Neural progenitor cell (in vitro differentiated cells): ENCODE measurements at regions not wholly inside any gene's neighbourhood (a gene's known extent, or its start where the extent isn't known, plus 50 kb on each side); places are given as distances from the start of the nearest gene placed in this dataset.
"Not testable (repeated sequence)": the region's sequence is repeated elsewhere in the genome, so short reads cannot be mapped to it uniquely, and the experiment has no call there.

Source experiments
- DNase-seq: peaks from one replicate; pipeline ENCODE4 v3.0.0-alpha.2; 2016; ENCODE audit warnings: low spot score
- H2AFZ ChIP-seq: fragments of 200-600 bp; sonication (generic); replicated peaks from 2 replicates; pipeline ENCODE4 v1.6.1; 2016; ENCODE audit warnings: antibody characterized with exemption
- H3F3A ChIP-seq: fragments of 200-600 bp; sonication (generic); 2 replicates; pipeline ENCODE4 v1.6.1; 2016; ENCODE audit warnings: antibody characterized with exemption, low read depth
- H3K27ac ChIP-seq: fragments of 200-600 bp; sonication (generic); 2 replicates; pipeline ENCODE4 v1.5.1; 2016; ENCODE audit warnings: mild to moderate bottlenecking
- H3K27me3 ChIP-seq: fragments of 200-600 bp; sonication (generic); 2 replicates; pipeline ENCODE4 v1.6.1; 2016; ENCODE audit warnings: mild to moderate bottlenecking, moderate library complexity
- H3K36me3 ChIP-seq: fragments of 200-600 bp; sonication (generic); 2 replicates; pipeline ENCODE4 v1.5.1; 2016
- H3K4me1 ChIP-seq: fragments of 200-600 bp; sonication (generic); 2 replicates; pipeline ENCODE4 v1.6.1; 2016; ENCODE audit warnings: mixed run types
- H3K4me2 ChIP-seq: fragments of 200-600 bp; sonication (generic); 2 replicates; pipeline ENCODE4 v1.6.1; 2016
- H3K4me3 ChIP-seq: fragments of 200-600 bp; sonication (generic); 2 replicates; pipeline ENCODE4 v1.5.1; 2016
- H3K79me2 ChIP-seq: fragments of 200-600 bp; sonication (generic); 2 replicates; pipeline ENCODE4 v1.6.1; 2016; ENCODE audit warnings: low read depth
- H3K9ac ChIP-seq: fragments of 200-600 bp; sonication (generic); 2 replicates; pipeline ENCODE4 v1.6.1; 2016
- H3K9me3 ChIP-seq: fragments of 200-600 bp; sonication (generic); 2 replicates; pipeline ENCODE4 v1.5.1; 2016; ENCODE audit warnings: low read depth
- H4K20me1 ChIP-seq: fragments of 200-600 bp; sonication (generic); 2 replicates; pipeline ENCODE4 v1.6.1; 2016; ENCODE audit warnings: low read depth
- H3K27ac Mint-ChIP-seq: 3 replicates; pipeline ENCODE4 v1.8.0; 2021; ENCODE audit warnings: mixed read lengths
- H3K27me3 Mint-ChIP-seq: 2 replicates; pipeline ENCODE4 v1.8.0; 2022; ENCODE audit warnings: low read depth, mild to moderate bottlenecking, inconsistent platforms, moderate library complexity, mixed read lengths; ENCODE audit not compliant: insufficient read depth
- H3K36me3 Mint-ChIP-seq: 3 replicates; pipeline ENCODE4 v1.8.0; 2021; ENCODE audit warnings: mixed read lengths
- H3K4me1 Mint-ChIP-seq: 3 replicates; pipeline ENCODE4 v1.8.0; 2021; ENCODE audit warnings: mixed read lengths
- H3K4me3 Mint-ChIP-seq: 3 replicates; pipeline ENCODE4 v1.8.0; 2021; ENCODE audit warnings: mild to moderate bottlenecking, moderate library complexity, mixed read lengths
- H3K9me3 Mint-ChIP-seq: 3 replicates; pipeline ENCODE4 v1.8.0; 2020; ENCODE audit warnings: mixed read lengths
- CTCF ChIP-seq: fragments of 200-600 bp; sonication (generic); IDR thresholded peaks from 2 replicates; pipeline ENCODE4 v1.5.1; 2017; ENCODE audit warnings: antibody characterized with exemption, mild to moderate bottlenecking
- EZH2 ChIP-seq: fragments of 200-600 bp; sonication (generic); IDR thresholded peaks from 2 replicates; pipeline ENCODE4 v1.6.1; 2017; ENCODE audit warnings: antibody characterized with exemption, mild to moderate bottlenecking, moderate library complexity
- EZH2phosphoT487 ChIP-seq: fragments of 200-600 bp; sonication (generic); IDR thresholded peaks from 2 replicates; pipeline ENCODE4 v1.6.1; 2017; ENCODE audit warnings: antibody characterized with exemption

GRCh38 chr6:85911067-85911466, 268.4 kb upstream of the SYNCRIP start:
- TF ChIP-seq CTCF (no peak), EZH2 (no peak), EZH2phosphoT487 (no peak)
- H3K4me3 Mint-ChIP-seq = no peak overlapping the region
- Histone ChIP-seq H3K79me2 (no peaks in the 10 kb centered on the region), H3K36me3 (no peaks in the 10 kb centered on the region), H3K4me1 (peaks cover 6% of the 10 kb centered on the region), H3K27me3 (no peaks in the 10 kb centered on the region), H3F3A (no peaks in the 10 kb centered on the region), H3K9me3 (no peaks in the 10 kb centered on the region), H3K4me2 (no peak overlapping the region), H4K20me1 (no peaks in the 10 kb centered on the region), H3K9ac (no peak overlapping the region), H2AFZ (no peak overlapping the region), H3K27ac (no peak overlapping the region), H3K4me3 (no peak overlapping the region)
- H3K27ac Mint-ChIP-seq = no peak overlapping the region
- no peaks in the 10 kb centered on the region for H3K36me3 Mint-ChIP-seq
- peaks cover 2% of the 10 kb centered on the region for H3K27me3 Mint-ChIP-seq
- DNase-seq = no peak
- H3K4me1 Mint-ChIP-seq = peaks cover 6% of the 10 kb centered on the region
- peaks cover 2% of the 10 kb centered on the region for H3K9me3 Mint-ChIP-seq

GRCh38 chr6:85908120-85908519, 265.4 kb upstream of the SYNCRIP start:
- H4K20me1 ChIP-seq, H3F3A ChIP-seq, H3K4me3 Mint-ChIP-seq, H3K9ac ChIP-seq, H3K27me3 Mint-ChIP-seq, H3K36me3 Mint-ChIP-seq, H3K4me1 Mint-ChIP-seq, H3K9me3 Mint-ChIP-seq, H3K79me2 ChIP-seq, H3K27ac ChIP-seq, H3K36me3 ChIP-seq, H3K27me3 ChIP-seq, H3K4me1 ChIP-seq, DNase-seq, H3K27ac Mint-ChIP-seq, H3K9me3 ChIP-seq, H2AFZ ChIP-seq, H3K4me3 ChIP-seq, H3K4me2 ChIP-seq: not testable (repeated sequence)

- Histone ChIP-seq H3K4me1 (peaks cover 8% of the 10 kb centered on the region), H3K36me3 (no peaks in the 10 kb centered on the region), H3F3A (no peaks in the 10 kb centered on the region), H3K9me3 (no peaks in the 10 kb centered on the region), H3K9ac (no peak overlapping the region), H2AFZ (peak overlapping the region; percentile 90), H3K4me3 (no peak overlapping the region), H3K79me2 (no peaks in the 10 kb centered on the region), H3K4me2 (peak overlapping the region; percentile 13), H3K27me3 (no peaks in the 10 kb centered on the region), H4K20me1 (no peaks in the 10 kb centered on the region), H3K27ac (no peak overlapping the region)
- peaks cover 2% of the 10 kb centered on the region for H3K27me3 Mint-ChIP-seq
- H3K27ac Mint-ChIP-seq = no peak overlapping the region
- TF ChIP-seq EZH2phosphoT487 = no peak
- no peak for TF ChIP-seq CTCF
- TF ChIP-seq EZH2 = no peak
- no peak overlapping the region for H3K4me3 Mint-ChIP-seq
- no peaks in the 10 kb centered on the region for H3K4me1 Mint-ChIP-seq
- H3K9me3 Mint-ChIP-seq = peaks cover 16% of the 10 kb centered on the region
- no peaks in the 10 kb centered on the region for H3K36me3 Mint-ChIP-seq
- peak; percentile 32 for DNase-seq
Observed at GRCh38 chr6:85892346-85892745, 249.7 kb upstream of the SYNCRIP start.

GRCh38 chr6:85887461-85887860, 244.8 kb upstream of the SYNCRIP start:
- Mint-ChIP-seq H3K36me3 (no peaks in the 10 kb centered on the region), H3K4me1 (no peaks in the 10 kb centered on the region), H3K4me3 (no peak overlapping the region), H3K27ac (no peak overlapping the region), H3K27me3 (no peaks in the 10 kb centered on the region), H3K9me3 (peaks cover 10% of the 10 kb centered on the region)
- Histone ChIP-seq H3K4me2 (no peak overlapping the region), H3K27me3 (no peaks in the 10 kb centered on the region), H3F3A (no peaks in the 10 kb centered on the region), H3K9ac (no peak overlapping the region), H3K79me2 (no peaks in the 10 kb centered on the region), H3K4me3 (no peak overlapping the region), H3K27ac (no peak overlapping the region), H4K20me1 (no peaks in the 10 kb centered on the region), H3K36me3 (no peaks in the 10 kb centered on the region), H3K4me1 (peaks cover 6% of the 10 kb centered on the region), H3K9me3 (no peaks in the 10 kb centered on the region), H2AFZ (no peak overlapping the region)
- DNase-seq = no peak
- TF ChIP-seq EZH2 = no peak
- TF ChIP-seq EZH2phosphoT487 = no peak
- TF ChIP-seq CTCF = no peak
